ENCODE measurements at regions not wholly inside any gene's neighbourhood (a gene's known extent, or its start where the extent isn't known, plus 50 kb on each side); places are given as distances from the start of the nearest gene placed in this dataset.

GRCh38 chr5:159385536-159385935, 55.2 kb upstream of the IL12B start:
- DNase-seq = no peak

GRCh38 chr5:159386028-159386711, 55.9 kb upstream of the IL12B start:
- DNase-seq = no peak

GRCh38 chr5:159392871-159393270, 62.6 kb upstream of the IL12B start:
- no peak for DNase-seq

GRCh38 chr5:159393854-159394274, 63.6 kb upstream of the IL12B start:
- DNase-seq = no peak

GRCh38 chr5:159395202-159395601, 64.9 kb upstream of the IL12B start:
- DNase-seq = no peak

GRCh38 chr5:159398936-159399335, 68.6 kb upstream of the IL12B start:
- DNase-seq = no peak

- no peak for DNase-seq
Observed at GRCh38 chr5:159400476-159400875, 70.2 kb upstream of the IL12B start.

GRCh38 chr5:159402311-159402710, 72.0 kb upstream of the IL12B start:
- DNase-seq = no peak

GRCh38 chr5:159402856-159403255, 72.6 kb upstream of the IL12B start:
- DNase-seq = no peak

- DNase-seq = no peak
Observed at GRCh38 chr5:159403906-159404681, 73.8 kb upstream of the IL12B start.

- no peak for DNase-seq
Observed at GRCh38 chr5:159405611-159406031, 75.3 kb upstream of the IL12B start.

GRCh38 chr5:159406571-159406970, 76.3 kb upstream of the IL12B start:
- DNase-seq = no peak

- no peak for DNase-seq
Observed at GRCh38 chr5:159409801-159410200, 79.5 kb upstream of the IL12B start.

- DNase-seq = no peak
Observed at GRCh38 chr5:159410480-159410879, 80.2 kb upstream of the IL12B start.

- no peak for DNase-seq
Observed at GRCh38 chr5:159411115-159411514, 80.8 kb upstream of the IL12B start.

- no peak for DNase-seq
Observed at GRCh38 chr5:159412284-159413046, 82.2 kb upstream of the IL12B start.

GRCh38 chr5:159414021-159414420, 83.7 kb upstream of the IL12B start:
- DNase-seq = no peak

GRCh38 chr5:159415301-159415937, 85.1 kb upstream of the IL12B start:
- no peak for DNase-seq

- no peak for DNase-seq
Observed at GRCh38 chr5:159416438-159416837, 86.2 kb upstream of the IL12B start.

- no peak for DNase-seq
Observed at GRCh38 chr5:159417170-159417569, 86.9 kb upstream of the IL12B start.

- DNase-seq = no peak
Observed at GRCh38 chr5:159419576-159419975, 89.3 kb upstream of the IL12B start.

GRCh38 chr5:159420940-159421339, 90.7 kb upstream of the IL12B start:
- no peak for DNase-seq

- DNase-seq = no peak
Observed at GRCh38 chr5:159422361-159422760, 92.1 kb upstream of the IL12B start.

Data from NCI-H510A (cell line).